Activated T-cell treated with anti-CD3 and anti-CD28 coated beads, Interleukin-2, amount 50 U/mL, for 4 hours (primary cell): ENCODE measurements at regions not wholly inside any gene's neighbourhood (a gene's known extent, or its start where the extent isn't known, plus 50 kb on each side); places are given as distances from the start of the nearest gene placed in this dataset.
"Not testable (repeated sequence)": the region's sequence is repeated elsewhere in the genome, so short reads cannot be mapped to it uniquely, and the experiment has no call there.

Experiments
- ATAC-seq, 2 donors: fragments of 200-7000 bp; cut with Tn5 transposase; one replicate each; pipeline ENCODE4 v1.10.0; 2021
- DNase-seq: peaks from one replicate; pipeline ENCODE4 v3.0.0-alpha.2; 2020
- H3K27me3 Mint-ChIP-seq: one replicate; pipeline ENCODE4 v1.8.0; 2021; ENCODE audit warnings: low read depth, mixed read lengths
- H3K36me3 Mint-ChIP-seq: one replicate; pipeline ENCODE4 v1.8.0; 2022; ENCODE audit warnings: mixed read lengths; ENCODE audit not compliant: insufficient read depth
- H3K4me1 Mint-ChIP-seq: one replicate; pipeline ENCODE4 v1.8.0; 2021; ENCODE audit warnings: low read depth, mixed read lengths
- H3K4me3 Mint-ChIP-seq: one replicate; pipeline ENCODE4 v1.8.0; 2021; ENCODE audit warnings: mild to moderate bottlenecking, moderate library complexity, mixed read lengths
- H3K9me3 Mint-ChIP-seq: one replicate; pipeline ENCODE4 v1.8.0; 2021; ENCODE audit warnings: mixed read lengths

DNA sequence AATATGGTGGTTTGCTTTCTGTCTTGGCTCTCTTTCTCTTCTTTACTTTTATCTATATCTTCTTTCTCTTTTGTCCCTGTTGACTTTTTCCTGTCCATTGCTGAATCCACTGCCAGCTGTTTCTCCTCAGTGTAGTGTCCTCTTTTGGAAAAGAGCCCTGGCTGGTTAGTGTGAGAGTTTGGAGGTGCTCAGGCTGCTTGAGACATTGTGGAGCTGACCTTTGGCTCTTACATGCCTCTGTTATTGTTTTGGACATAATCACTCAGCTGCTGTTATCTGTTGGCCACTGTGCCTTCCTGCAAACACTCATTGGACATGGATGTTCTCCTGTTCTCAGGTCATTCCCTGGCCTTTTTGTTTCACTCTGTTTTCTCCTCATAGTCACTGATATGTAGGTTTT is 295.4 kb upstream of the RIOK2 start:
- peaks cover 2% of the 10 kb centered on the region for H3K27me3 Mint-ChIP-seq
- ATAC-seq = no peak

DNA sequence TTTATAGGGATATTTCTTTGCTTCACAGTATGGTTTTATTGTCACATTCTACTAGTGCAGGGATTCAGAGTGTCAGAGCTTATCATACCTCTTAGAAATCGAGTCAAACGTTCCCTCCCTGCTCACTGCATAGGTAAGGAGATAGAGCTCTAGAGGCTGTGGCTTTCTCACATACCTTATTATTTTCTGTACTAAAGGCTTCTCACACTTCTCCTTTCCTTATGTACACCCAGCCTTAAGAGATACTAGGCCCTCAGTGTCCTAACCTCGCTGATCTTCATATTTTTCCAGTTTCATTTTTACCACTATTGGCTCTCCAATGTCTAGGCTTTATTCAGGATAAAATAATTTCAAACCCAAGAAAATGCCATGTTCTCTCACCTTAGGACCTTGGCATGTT is 297.3 kb upstream of the RIOK2 start:
- H3K36me3 Mint-ChIP-seq = no peaks in the 10 kb centered on the region
- H3K9me3 Mint-ChIP-seq = no peaks in the 10 kb centered on the region
- no peak for ATAC-seq
- no peak for DNase-seq
- peaks cover 2% of the 10 kb centered on the region for H3K27me3 Mint-ChIP-seq
- no peaks in the 10 kb centered on the region for H3K4me1 Mint-ChIP-seq
- H3K4me3 Mint-ChIP-seq = no peak overlapping the region

More for the DNA sequence above, 295.4 kb upstream of the RIOK2 start:
- no peak overlapping the region for H3K4me3 Mint-ChIP-seq
- H3K9me3 Mint-ChIP-seq = no peaks in the 10 kb centered on the region
- no peaks in the 10 kb centered on the region for H3K36me3 Mint-ChIP-seq
- DNase-seq = no peak
- no peaks in the 10 kb centered on the region for H3K4me1 Mint-ChIP-seq

DNA sequence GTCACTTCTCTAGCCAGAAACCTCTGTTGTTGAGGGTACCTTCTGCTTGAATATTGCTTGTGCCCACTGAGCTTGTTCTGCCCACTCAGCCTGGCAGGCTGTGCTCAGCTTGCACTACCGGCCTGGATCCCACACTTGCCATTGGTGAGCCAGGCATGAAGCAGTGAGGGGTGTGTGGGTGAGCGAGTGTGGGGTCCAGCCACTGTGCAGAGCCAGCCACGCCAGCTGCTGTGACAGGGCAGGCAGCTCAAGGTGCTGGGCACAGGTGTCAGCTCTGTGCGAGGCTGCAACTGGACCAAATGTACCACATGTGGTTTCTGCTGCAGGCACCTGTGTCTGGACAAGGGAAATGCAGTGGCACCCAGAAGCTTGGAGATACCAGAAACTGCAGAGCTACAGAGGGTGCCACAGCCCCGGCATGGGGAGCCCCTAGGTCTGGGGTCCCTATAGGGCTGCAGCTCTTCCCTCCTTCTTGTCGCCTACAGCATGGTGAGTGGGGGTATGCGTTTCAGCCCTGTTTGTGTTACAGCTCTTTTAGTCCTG is 305.1 kb upstream of the RIOK2 start:
- Mint-ChIP-seq H3K4me3 (no peak overlapping the region), H3K9me3 (no peaks in the 10 kb centered on the region), H3K4me1 (no peaks in the 10 kb centered on the region), H3K36me3 (no peaks in the 10 kb centered on the region), H3K27me3 (peaks cover 1% of the 10 kb centered on the region)
- ATAC-seq = no peak
- DNase-seq = no peak

DNA sequence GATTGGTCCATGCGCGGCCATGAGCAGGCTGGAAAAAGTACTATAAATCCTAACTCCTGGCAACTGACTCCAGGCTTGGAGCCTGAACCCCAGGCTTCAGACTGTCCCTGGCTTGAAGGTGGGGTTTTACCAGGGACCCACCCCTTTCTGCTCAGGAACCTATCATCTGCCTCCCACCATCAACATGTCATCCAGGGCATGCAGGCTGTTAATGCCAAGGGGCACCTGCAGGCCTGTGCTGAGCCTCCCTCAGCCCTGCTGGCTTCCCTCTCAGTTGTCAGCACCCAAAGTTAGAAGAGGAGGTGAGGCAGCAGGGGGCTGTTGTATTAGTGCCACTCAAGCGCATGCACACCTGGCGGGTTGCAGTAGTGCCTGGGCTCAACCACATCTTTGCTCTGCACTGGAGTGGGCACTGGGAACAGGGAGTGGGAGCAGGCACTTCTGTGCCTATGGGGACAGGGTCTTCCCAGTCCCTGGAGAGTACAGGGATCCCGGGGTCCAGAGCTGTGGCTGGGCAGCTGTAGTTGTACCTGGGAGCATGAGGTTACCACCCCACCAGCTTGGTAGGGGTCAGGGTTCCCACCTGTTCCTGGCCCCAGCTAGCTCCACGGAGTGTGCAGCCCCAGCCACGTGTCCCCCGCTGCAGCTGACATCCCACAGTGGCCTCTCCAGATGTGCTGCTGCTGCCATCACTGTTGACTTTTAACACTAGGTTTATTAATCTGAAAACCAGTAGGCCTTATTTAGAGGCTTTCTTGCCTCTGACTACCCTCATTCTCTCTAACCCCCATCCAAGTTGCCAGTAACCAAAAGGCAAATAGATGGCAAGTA is 306.2 kb upstream of the RIOK2 start:
- Mint-ChIP-seq H3K36me3 (no peaks in the 10 kb centered on the region), H3K4me3 (no peak overlapping the region), H3K27me3 (peaks cover 1% of the 10 kb centered on the region), H3K4me1 (no peaks in the 10 kb centered on the region), H3K9me3 (no peaks in the 10 kb centered on the region)
- DNase-seq = no peak
- no peak for ATAC-seq

DNA sequence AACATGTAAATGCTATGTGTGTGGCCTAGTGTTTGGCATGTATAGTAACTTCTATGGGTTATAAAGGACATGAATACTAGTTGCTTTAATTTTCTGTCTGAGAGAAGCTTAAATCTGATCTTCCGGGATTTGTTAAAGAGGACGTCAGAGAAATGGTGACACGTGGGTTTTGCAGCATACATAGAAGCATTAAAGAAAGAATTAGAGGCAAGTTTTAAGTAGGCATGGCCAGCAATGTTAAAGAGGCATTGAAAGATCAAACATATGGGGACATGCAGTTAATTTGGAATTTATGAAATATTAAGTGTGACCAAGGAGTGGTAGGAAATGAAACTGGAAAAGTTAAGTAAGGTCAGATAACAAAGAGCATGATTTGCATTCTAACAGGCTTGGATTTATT is 311.4 kb upstream of the RIOK2 start:
- no peak for DNase-seq
- Mint-ChIP-seq H3K27me3 (no peaks in the 10 kb centered on the region), H3K9me3 (no peaks in the 10 kb centered on the region), H3K4me1 (no peaks in the 10 kb centered on the region), H3K36me3 (no peaks in the 10 kb centered on the region), H3K4me3 (no peak overlapping the region)
- ATAC-seq = no peak

DNA sequence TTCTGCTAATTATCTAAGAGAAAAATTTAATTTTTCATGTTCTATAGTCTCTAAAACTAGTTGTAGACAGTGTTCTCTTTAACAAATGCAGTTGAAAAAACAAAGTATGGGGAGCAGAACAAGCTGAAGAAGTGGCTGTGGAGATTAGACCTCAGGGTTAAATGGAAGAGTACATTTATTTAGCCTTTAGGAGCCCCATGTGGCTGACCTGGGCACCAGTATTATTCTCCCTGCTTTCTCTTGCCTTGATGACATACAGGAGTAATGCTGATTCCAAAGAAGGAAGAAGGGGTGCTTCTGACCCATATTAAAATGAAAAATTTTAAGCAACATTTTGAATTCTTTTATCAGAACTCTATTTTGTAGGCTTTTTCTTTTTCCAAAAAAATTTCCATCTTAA is 312.3 kb upstream of the RIOK2 start:
- H3K36me3 Mint-ChIP-seq = no peaks in the 10 kb centered on the region
- no peak for DNase-seq
- ATAC-seq = no peak
- no peaks in the 10 kb centered on the region for H3K9me3 Mint-ChIP-seq
- no peaks in the 10 kb centered on the region for H3K4me1 Mint-ChIP-seq
- H3K27me3 Mint-ChIP-seq = no peaks in the 10 kb centered on the region
- no peak overlapping the region for H3K4me3 Mint-ChIP-seq

DNA sequence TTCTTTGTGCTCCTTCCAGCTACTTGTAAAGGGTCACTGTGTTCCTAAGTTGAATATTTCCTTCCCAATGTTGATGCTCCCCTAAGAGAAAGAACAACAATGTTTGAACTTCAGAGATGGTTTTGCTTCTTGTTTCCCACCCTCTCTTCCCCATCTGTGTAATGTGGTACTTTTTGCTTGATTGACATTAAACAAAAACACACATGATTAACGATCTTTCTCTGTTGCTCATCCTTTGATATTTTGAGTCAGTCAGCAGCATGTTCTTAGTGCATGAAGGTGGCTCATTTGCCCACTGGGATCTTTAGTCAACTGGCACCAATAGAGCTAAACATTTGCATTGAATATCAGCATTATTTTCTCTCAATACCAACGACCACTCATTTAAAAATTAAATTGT is 313.0 kb upstream of the RIOK2 start:
- no peak for DNase-seq
- H3K27me3 Mint-ChIP-seq = no peaks in the 10 kb centered on the region
- H3K9me3 Mint-ChIP-seq = no peaks in the 10 kb centered on the region
- H3K4me1 Mint-ChIP-seq = no peaks in the 10 kb centered on the region
- no peak for ATAC-seq
- no peak overlapping the region for H3K4me3 Mint-ChIP-seq
- no peaks in the 10 kb centered on the region for H3K36me3 Mint-ChIP-seq

DNA sequence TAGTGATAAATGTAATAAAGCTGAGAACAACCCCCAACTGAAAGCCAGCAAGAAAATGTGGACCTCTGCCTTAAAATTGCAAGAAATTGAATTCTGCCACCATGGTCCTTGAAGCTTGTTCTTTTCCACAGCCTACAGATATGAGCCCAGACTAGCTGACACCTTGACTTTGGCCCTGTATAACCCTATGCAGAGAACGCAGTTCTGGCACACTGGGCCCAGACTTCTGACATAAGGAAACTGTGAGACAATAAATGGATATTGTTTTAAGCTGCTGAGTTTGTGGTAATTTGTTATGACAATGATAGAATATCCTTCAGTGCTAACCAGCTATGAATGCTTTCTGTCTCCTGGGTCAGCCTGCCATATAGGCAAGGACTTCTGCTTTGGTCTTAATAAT is 315.6 kb upstream of the RIOK2 start:
- DNase-seq (no peak), ATAC-seq (no peak)
- Mint-ChIP-seq H3K4me1 (no peaks in the 10 kb centered on the region), H3K27me3 (no peaks in the 10 kb centered on the region), H3K4me3 (no peak overlapping the region), H3K9me3 (no peaks in the 10 kb centered on the region), H3K36me3 (no peaks in the 10 kb centered on the region)

DNA sequence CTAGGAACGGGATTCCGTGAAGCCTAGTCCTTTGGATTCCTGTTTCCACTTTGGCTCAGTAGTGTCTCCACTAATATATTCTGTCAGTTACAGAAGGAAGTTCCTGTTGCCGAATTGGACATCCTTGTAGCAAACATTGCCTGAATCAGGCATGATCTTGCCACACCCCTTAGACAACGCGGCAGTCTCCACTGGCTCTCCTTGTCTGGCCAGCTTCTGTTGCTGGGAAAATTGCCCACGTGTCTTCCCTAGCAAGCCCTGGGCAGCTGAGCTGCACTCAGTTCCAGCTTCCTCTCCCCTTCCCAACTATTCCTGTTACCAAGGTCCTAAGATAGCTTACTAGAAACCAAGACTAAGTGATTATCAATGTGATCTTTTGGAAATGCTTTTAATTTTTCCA is 316.6 kb upstream of the RIOK2 start:
- Mint-ChIP-seq H3K36me3 (no peaks in the 10 kb centered on the region), H3K27me3 (no peaks in the 10 kb centered on the region)
- no peak for ATAC-seq

DNA sequence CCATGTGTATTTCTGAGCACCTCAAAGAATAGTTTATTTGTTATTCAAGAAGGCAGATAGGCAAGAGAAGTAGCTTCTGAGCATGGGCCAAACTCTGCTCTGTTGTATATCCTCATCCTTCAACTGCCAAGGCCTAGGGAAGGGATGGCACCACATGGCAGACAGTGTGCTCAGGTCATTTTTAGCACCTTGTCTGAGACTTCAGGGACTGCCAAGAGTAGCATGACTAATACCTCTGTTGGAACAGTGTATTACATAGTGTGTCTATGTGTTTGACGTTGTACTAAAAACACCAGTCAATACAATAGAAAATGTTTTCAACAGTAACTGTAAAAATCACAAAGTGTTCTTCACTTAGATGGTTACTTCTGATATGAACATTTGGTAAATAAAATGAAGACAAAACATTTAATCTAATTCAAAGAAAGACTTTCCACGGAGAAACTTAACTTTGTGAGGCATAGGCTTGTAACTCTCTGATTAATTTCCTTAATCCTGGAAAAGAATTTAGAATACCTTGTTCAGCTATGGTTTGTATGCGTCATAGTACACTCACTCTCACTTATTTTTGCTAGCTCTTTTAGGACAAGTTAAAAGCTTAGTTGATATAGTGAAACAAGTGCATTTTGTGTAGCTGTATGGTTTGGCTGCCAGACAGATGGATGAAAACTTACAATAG is 318.4 kb upstream of the RIOK2 start:
- DNase-seq (no peak), ATAC-seq (no peak)
- Mint-ChIP-seq H3K4me1 (no peaks in the 10 kb centered on the region), H3K4me3 (no peak overlapping the region), H3K36me3 (no peaks in the 10 kb centered on the region), H3K27me3 (no peaks in the 10 kb centered on the region), H3K9me3 (no peaks in the 10 kb centered on the region)

More for the DNA sequence above, 316.6 kb upstream of the RIOK2 start:
- H3K9me3 Mint-ChIP-seq = no peaks in the 10 kb centered on the region
- no peaks in the 10 kb centered on the region for H3K4me1 Mint-ChIP-seq
- no peak overlapping the region for H3K4me3 Mint-ChIP-seq
- DNase-seq = no peak

DNA sequence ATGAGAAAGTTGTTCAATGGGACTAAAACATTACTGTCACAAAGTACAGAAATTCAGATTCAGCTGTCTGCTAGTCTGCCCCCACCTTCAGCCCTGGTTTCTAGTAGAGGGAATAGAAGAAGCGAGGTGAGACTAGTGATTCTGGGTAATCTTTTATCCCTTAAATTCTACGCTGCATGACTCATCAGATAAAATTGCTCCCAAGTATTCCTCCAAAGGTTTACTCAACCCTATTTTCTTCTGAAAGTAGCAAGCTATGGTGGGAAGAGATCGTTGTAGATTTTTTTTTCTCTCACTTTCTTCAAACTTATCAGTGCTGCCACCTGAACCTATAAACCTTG is 318.9 kb upstream of the RIOK2 start:
- no peak for ATAC-seq
- DNase-seq = no peak
- Mint-ChIP-seq H3K36me3 (no peaks in the 10 kb centered on the region), H3K4me3 (no peak overlapping the region), H3K27me3 (no peaks in the 10 kb centered on the region), H3K4me1 (no peaks in the 10 kb centered on the region), H3K9me3 (no peaks in the 10 kb centered on the region)

DNA sequence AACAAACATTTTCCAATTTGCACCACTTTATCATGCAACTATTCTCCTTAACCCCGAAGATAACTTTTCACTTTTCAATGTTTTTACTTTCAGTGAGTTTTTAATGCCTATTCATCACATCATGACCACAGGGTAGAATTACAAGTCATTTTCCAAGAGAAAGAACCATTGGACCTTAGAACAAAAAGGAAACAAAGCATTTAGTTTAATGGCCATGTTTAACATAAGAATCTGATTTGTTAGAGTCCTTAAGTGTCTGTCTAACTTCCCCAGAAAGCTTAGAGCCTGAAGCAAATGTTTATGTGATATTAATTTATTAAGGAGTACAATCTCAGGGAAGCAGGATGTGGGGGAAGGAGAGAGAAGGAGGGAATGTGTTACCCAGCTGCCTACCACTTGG is 325.8 kb upstream of the RIOK2 start:
- no peaks in the 10 kb centered on the region for H3K4me1 Mint-ChIP-seq
- no peaks in the 10 kb centered on the region for H3K27me3 Mint-ChIP-seq
- no peak for DNase-seq
- H3K9me3 Mint-ChIP-seq = no peaks in the 10 kb centered on the region
- ATAC-seq = no peak
- H3K4me3 Mint-ChIP-seq = no peak overlapping the region
- H3K36me3 Mint-ChIP-seq = no peaks in the 10 kb centered on the region

DNA sequence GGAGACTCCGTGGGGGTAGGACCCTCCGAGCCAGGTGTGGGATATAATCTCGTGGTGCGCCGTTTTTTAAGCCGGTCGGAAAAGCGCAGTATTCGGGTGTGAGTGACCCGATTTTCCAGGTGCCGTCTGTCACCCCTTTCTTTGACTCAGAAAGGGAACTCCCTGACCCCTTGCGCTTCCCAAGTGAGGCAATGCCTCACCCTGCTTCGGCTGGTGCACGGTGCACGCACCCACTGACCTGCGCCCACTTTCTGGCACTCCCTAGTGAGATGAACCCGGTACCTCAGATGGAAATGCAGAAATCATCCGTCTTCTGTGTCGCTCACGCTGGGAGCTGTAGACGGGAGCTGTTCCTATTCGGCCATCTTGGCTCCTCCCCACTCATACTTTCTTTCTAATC is 336.5 kb upstream of the RIOK2 start:
- not testable (repeated sequence) for H3K4me3 Mint-ChIP-seq, ATAC-seq, H3K4me1 Mint-ChIP-seq, H3K27me3 Mint-ChIP-seq, DNase-seq, H3K36me3 Mint-ChIP-seq, H3K9me3 Mint-ChIP-seq

DNA sequence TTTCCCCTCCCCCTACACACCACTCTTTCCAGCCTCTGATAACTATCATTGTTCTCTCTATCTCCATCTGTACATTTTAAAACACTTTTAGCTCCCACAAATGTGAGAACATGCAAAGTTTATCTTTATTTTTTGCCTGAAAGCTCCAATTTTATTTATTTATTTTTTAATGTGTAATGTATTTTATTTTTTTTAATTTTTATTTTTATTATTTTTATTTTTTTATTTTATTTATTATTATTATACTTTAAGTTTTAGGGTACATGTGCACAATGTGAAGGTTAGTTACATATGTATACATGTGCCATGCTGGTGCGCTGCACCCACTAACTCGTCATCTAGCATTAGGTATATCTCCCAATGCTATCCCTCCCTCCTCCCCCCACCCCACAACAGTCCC is 340.3 kb upstream of the RIOK2 start:
- not testable (repeated sequence) for H3K27me3 Mint-ChIP-seq, DNase-seq, H3K36me3 Mint-ChIP-seq, ATAC-seq, H3K4me1 Mint-ChIP-seq, H3K4me3 Mint-ChIP-seq
- H3K9me3 Mint-ChIP-seq = peaks cover 13% of the 10 kb centered on the region

DNA sequence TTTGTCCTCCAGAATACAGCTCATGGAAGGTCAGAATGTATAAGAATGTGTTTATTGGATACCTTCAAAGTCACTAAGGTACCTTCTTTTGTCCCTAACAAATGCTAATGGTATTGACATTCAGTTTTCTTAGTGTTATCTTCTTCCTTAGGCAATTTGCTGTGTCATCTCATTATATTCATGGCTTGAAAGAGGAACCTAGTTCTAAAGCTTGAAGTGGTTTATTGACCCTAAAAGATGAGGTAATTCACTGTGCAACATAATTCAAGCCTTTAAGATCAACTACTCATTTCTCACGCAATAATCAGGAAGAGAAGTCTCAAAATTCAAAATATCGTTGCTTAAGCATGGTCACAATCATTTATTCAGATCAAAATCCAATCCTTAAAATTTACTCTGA is 342.7 kb upstream of the RIOK2 start:
- Mint-ChIP-seq H3K27me3 (no peaks in the 10 kb centered on the region), H3K9me3 (peaks cover 6% of the 10 kb centered on the region), H3K4me3 (no peak overlapping the region), H3K36me3 (no peaks in the 10 kb centered on the region), H3K4me1 (no peaks in the 10 kb centered on the region)
- DNase-seq (no peak), ATAC-seq (no peak)
